ENCODE measurements at regions not wholly inside any gene's neighbourhood (a gene's known extent, or its start where the extent isn't known, plus 50 kb on each side); places are given as distances from the start of the nearest gene placed in this dataset.

DNA sequence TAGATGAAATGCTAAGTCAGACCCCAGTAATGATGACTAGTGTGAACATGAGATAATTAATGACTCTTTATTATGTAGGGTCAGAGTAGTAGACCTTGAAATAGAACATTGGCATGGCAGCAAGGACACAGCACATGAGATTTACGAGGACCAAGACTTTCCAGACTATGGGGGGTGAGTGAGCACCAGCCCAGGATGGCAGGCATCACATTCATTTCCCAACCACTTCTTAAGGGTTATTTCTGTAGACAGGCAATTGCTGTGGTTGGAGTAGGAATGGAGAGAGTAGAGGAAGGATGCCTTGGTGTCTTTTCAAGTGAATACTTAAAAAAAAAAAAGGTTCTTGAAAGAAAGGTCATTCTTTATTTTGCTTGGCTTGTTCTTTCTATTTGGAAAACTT, 189.4 kb upstream of the DYRK2 start:
- Histone ChIP-seq H3K79me1 (ENCODE audit: low read depth in 1 of 2, low read length in 2 of 2) (no peaks in the 10 kb centered on the region), H3K36me3 (ENCODE audit: control insufficient read depth, insufficient read depth, low read length) (no peaks in the 10 kb centered on the region), H3K4me2 (ENCODE audit: low read depth, low read length) (no peak overlapping the region), H3K4me3 (ENCODE audit: insufficient read depth, low read depth, low read length) (no peak overlapping the region), H3K23ac (ENCODE audit: low read depth, low read length) (no peak overlapping the region), H2BK15ac (ENCODE audit: low read depth, low read length) (no peak overlapping the region), H3K4ac (ENCODE audit: low read depth, low read length) (no peak overlapping the region), H4K5ac (ENCODE audit: low read depth, low read length) (no peak overlapping the region), H2AK5ac (ENCODE audit: low read depth, low read length) (no peak overlapping the region), H3K9me1 (ENCODE audit: insufficient read depth, low read length) (no peaks in the 10 kb centered on the region), H3K14ac (replicated peaks; ENCODE audit: low read depth, low read length) (no peak overlapping the region), H3K56ac (ENCODE audit: extremely low read depth, insufficient read depth, low read length) (no peak overlapping the region), H2BK5ac (ENCODE audit: low read depth, low read length, poor library complexity, severe bottlenecking) (no peak overlapping the region), H3K4me1 (ENCODE audit: control insufficient read depth, insufficient read depth, low read length) (no peaks in the 10 kb centered on the region), H3K9ac (ENCODE audit: low read depth, low read length) (no peak overlapping the region), H3K27me3 (ENCODE audit: control insufficient read depth, insufficient read depth, low read length) (no peaks in the 10 kb centered on the region), H2BK120ac (ENCODE audit: low read depth, low read length) (no peak overlapping the region), H3K18ac (ENCODE audit: low read depth, low read length) (no peak overlapping the region), H2BK20ac (ENCODE audit: low read depth, low read length) (no peak overlapping the region), H4K8ac (ENCODE audit: low read depth in 2 of 2, low read length in 2 of 2) (no peak overlapping the region), H4K20me1 (ENCODE audit: insufficient read depth, low read length) (no peaks in the 10 kb centered on the region), H4K91ac (ENCODE audit: insufficient read depth, low read depth, low read length) (no peak overlapping the region), H2AK9ac (replicated peaks; ENCODE audit: low read depth, low read length, poor library complexity) (no peak overlapping the region), H3K27ac (ENCODE audit: insufficient read depth, low read length) (no peak overlapping the region), H2AFZ (replicated peaks; ENCODE audit: low read length, poor library complexity) (no peak overlapping the region), H3K9me3 (ENCODE audit: control insufficient read depth, insufficient read depth, low read length) (no peaks in the 10 kb centered on the region)
- in situ Hi-C loops (cut with MboI; ENCODE audit: low sequenced_read_pairs) = no loop called here
- dilution Hi-C loops (cut with HindIII; ENCODE audit: low sequenced_read_pairs, unreplicated experiment) = no loop called here
- no CpG with 5 or more reads among the region's 1 CpG for WGBS, 2 experiments (ENCODE audit: extremely low coverage in 2 of 2, insufficient read length in 1 of 2)
- ATAC-seq (ENCODE audit: low read depth) = no peak
- POLR2A ChIA-PET (ENCODE audit: unreplicated experiment) = no interaction called here
- BruUV-seq (replicated peaks) = no TSS peak
- CTCF ChIA-PET = no interaction called here
- no peak for DNase-seq
- TF ChIP-seq RCOR1 (IDR thresholded peaks at IDR 0.05; ENCODE audit: insufficient replicate concordance, low read length) (no peak), BHLHE40 (IDR thresholded peaks at IDR 0.05; ENCODE audit: low read depth, low read length) (no peak), MXI1 (IDR thresholded peaks at IDR 0.05; ENCODE audit: borderline replicate concordance, low read depth, low read length) (no peak), MAZ (IDR thresholded peaks at IDR 0.05; ENCODE audit: borderline replicate concordance, low read depth, low read length) (no peak), SMC3 (IDR thresholded peaks at IDR 0.05; ENCODE audit: low read depth, low read length) (no peak), RFX5 (IDR thresholded peaks at IDR 0.05; ENCODE audit: low read depth, low read length) (no peak), ELK1 (IDR thresholded peaks at IDR 0.05; ENCODE audit: borderline replicate concordance, low read depth, low read length) (no peak), FOS (IDR thresholded peaks at IDR 0.05; ENCODE audit: low read depth, low read length) (no peak), CHD1 (IDR thresholded peaks at IDR 0.05; ENCODE audit: low read depth, low read length) (no peak), POLR2A (IDR thresholded peaks at IDR 0.05; ENCODE audit: low read depth, low read length) (no peak), CEBPB (IDR thresholded peaks at IDR 0.05; ENCODE audit: low read depth, low read length) (no peak), NFE2L2 (IDR thresholded peaks at IDR 0.05; ENCODE audit: low read depth, low read length) (no peak), CTCF (conservative IDR thresholded peaks at IDR 0.05; ENCODE audit: low read depth, low read length) (no peak), MAFK (IDR thresholded peaks at IDR 0.05; ENCODE audit: low read depth, low read length) (no peak), RAD21 (IDR thresholded peaks at IDR 0.05; ENCODE audit: low read length) (no peak)
- TF ChIP-seq, protein P1, sequence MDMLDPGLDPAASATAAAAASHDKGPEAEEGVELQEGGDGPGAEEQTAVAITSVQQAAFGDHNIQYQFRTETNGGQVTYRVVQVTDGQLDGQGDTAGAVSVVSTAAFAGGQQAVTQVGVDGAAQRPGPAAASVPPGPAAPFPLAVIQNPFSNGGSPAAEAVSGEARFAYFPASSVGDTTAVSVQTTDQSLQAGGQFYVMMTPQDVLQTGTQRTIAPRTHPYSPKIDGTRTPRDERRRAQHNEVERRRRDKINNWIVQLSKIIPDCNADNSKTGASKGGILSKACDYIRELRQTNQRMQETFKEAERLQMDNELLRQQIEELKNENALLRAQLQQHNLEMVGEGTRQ (IDR thresholded peaks at IDR 0.05; ENCODE audit: low read depth, low read length) = no peak
- intact Hi-C loops (cut with micrococcal nuclease) = no loop called here
